Pancreas (tissue), 10 donors: ENCODE measurements at regions not wholly inside any gene's neighbourhood (a gene's known extent, or its start where the extent isn't known, plus 50 kb on each side); places are given as distances from the start of the nearest gene placed in this dataset.

Experiments used
- ATAC-seq, 4 donors: fragments of 200-7000 bp; cut with Tn5 transposase; one replicate each; pipeline versions ENCODE4 v1.8.0 to v1.9.1; 2020; ENCODE audit warnings: mild to moderate bottlenecking in 4 of 4, moderate library complexity in 4 of 4
- DNase-seq, 6 donors: peaks; one replicate each; pipeline ENCODE4 v3.0.0-alpha.2; 2020
- FAIRE-seq: peaks from 2 replicates; lab custom pipeline; 2012; peaks lifted over from hg19 to GRCh38; lab: Jason Lieb, UNC
- H3K27ac ChIP-seq, 4 donors: fragments of 200-600 bp; sonication (generic); 1 replicate in 3 of 4; 2 replicates in 1 of 4; pipeline versions ENCODE4 v1.5.0 to v1.8.0; 2020
- H3K27me3 ChIP-seq, 4 donors: fragments of 200-600 bp; one replicate each; pipeline ENCODE4 v1.8.0; 2021
- H3K36me3 ChIP-seq, 3 donors: fragments of 200-600 bp; sonication (generic) in 1 of 3; one replicate each; pipeline versions ENCODE4 v1.5.0 to v1.8.0; 2020 to 2021
- H3K4me1 ChIP-seq, 3 donors: fragments of 200-600 bp; one replicate each; pipeline ENCODE4 v1.8.0; 2021
- H3K4me3 ChIP-seq, 4 donors: fragments of 200-600 bp; sonication (generic) in 2 of 4; one replicate each; pipeline versions ENCODE4 v1.5.0 to v1.8.0; 2020 to 2021
- H3K9me3 ChIP-seq, 4 donors: fragments of 200-600 bp; one replicate each; pipeline ENCODE4 v1.8.0; 2021
- WGBS, 2 donors: extraction: QIAGEN DNeasy Blood & Tissue Kit; methylation state at CpG; one replicate each; pipeline ENCODE4 v1.1.7; 2013; 5-methylcytosine and 5-hydroxymethylcytosine counted together
- intact Hi-C, 3 donors: fragments of 100-400 bp; cut with DNase I; formaldehyde crosslinking; loops; one replicate each; pipeline versions ENCODE4 v1.11.1 to v1.14.2; 2022
- TF ChIP-seq, protein P1 (sequence below), 4 donors: fragments of 200-600 bp; sonication (generic) in 3 of 4; IDR thresholded peaks; one replicate each; pipeline versions ENCODE4 v1.5.0 to v1.8.0; 2021; ENCODE audit warnings: antibody characterized with exemption in 4 of 4
- donor health status: healthy with polysubstance abuse.
- donor health status: DM: no; HTN: no; CAD: no; lungs with moderate emphysema.
- donor health status: DM: no; HTN: no; CAD: no.
- donor health status: control.
- donor health status: control.
- donor health status: Bipolar disorder and iron deficiency.
- donor health status: DM: yes; HTN: yes; CAD: no.
- donor health status: DM: no; HTN: no; CAD: no.
- donor health status: DM: no; HTN: no; CAD: no.
- donor health status: DM: yes; HTN: yes; CAD: no.

DNA sequence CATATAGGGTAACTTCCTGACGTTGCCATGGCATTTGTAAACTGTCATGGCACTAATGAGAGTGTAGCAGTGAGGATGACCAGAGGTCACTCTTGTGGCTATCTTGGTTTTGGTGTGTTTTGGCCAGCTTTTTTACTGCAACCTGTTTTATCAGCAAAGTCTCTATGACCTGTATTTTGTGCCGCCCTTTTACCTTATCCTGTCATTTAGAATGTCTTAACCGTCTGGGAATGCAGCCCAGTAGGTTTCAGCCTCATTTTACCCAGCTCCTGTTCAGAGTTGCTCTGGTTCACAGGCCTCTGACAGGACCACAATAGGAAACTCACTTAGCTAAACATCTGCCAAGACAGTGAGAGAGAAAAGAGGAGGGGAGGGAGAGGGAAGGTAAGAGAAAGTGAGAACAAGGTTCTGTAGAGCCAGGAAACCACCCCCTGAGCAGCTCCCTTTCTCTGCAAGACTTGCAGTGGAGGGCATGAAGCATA lies 64.8 kb upstream of the PLEKHG3 start:
- intact Hi-C loops, result no loop called here
- peak overlapping the region in 1 of 4 donors; percentile 19 for H3K27ac ChIP-seq
- DNase-seq (no peak), FAIRE-seq (no peak), ATAC-seq (peak in 1 of 4 donors; percentile 36)
- H3K4me3 ChIP-seq, result no peak overlapping the region
- WGBS, 2 donors, result 7 to 27% methylated on average over 3 of the region's 3 CpGs
- no peaks in the 10 kb centered on the region for H3K9me3 ChIP-seq
- no peaks in the 10 kb centered on the region for H3K36me3 ChIP-seq
- no peaks in the 10 kb centered on the region for H3K4me1 ChIP-seq
- no peaks in the 10 kb centered on the region for H3K27me3 ChIP-seq
- TF ChIP-seq, protein P1, sequence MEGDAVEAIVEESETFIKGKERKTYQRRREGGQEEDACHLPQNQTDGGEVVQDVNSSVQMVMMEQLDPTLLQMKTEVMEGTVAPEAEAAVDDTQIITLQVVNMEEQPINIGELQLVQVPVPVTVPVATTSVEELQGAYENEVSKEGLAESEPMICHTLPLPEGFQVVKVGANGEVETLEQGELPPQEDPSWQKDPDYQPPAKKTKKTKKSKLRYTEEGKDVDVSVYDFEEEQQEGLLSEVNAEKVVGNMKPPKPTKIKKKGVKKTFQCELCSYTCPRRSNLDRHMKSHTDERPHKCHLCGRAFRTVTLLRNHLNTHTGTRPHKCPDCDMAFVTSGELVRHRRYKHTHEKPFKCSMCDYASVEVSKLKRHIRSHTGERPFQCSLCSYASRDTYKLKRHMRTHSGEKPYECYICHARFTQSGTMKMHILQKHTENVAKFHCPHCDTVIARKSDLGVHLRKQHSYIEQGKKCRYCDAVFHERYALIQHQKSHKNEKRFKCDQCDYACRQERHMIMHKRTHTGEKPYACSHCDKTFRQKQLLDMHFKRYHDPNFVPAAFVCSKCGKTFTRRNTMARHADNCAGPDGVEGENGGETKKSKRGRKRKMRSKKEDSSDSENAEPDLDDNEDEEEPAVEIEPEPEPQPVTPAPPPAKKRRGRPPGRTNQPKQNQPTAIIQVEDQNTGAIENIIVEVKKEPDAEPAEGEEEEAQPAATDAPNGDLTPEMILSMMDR (IDR thresholded peaks at IDR 0.05), result no peak

DNA sequence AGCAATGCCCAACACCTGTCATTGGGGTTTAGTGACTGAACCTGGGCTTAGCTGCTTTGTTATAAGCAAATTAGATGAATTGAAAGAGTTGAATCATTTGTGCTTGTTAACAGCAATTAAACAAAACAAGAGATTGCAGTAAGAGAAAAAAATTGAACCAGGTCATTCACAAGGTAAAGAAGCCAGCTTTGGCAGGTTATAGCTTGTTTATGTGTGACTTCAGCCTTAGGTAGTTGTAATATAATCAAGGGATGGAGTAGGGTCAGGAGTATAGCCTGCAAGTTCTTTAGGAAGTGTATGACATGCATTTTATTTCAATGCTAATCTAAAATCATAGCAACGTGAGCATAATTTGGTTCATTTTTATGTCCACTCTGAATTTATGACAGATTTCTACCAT lies 63.4 kb upstream of the PLEKHG3 start:
- intact Hi-C loops, result no loop called here
- Histone ChIP-seq H3K9me3 (no peaks in the 10 kb centered on the region), H3K4me1 (no peaks in the 10 kb centered on the region), H3K27ac (no peak overlapping the region), H3K4me3 (no peak overlapping the region), H3K27me3 (no peaks in the 10 kb centered on the region), H3K36me3 (no peaks in the 10 kb centered on the region)
- DNase-seq, result no peak
- WGBS, 2 donors, result 88 to 97% methylated on average over 1 of the region's 1 CpG
- no peak for ATAC-seq
- TF ChIP-seq, protein P1 (IDR thresholded peaks at IDR 0.05), result no peak
- no peak for FAIRE-seq

DNA sequence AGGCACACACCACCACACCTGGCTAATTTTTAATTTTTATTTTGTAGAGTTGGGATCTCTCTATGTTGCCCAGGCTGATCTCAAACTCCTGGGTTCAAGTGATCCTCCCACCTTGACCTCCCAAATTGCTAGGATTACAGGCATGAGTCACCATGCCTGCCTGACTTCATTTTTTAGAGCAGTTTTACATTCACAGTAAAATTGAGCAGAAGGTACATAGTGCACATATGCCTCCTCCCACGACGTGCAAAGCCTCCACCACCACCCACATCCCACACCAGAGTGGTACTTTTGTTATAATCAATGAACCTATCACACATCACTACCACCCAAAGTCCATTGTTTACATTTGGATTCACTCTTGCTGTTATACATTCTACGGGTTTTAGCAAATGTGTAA lies 62.5 kb upstream of the PLEKHG3 start:
- no peaks in the 10 kb centered on the region for H3K36me3 ChIP-seq
- H3K4me1 ChIP-seq, result no peaks in the 10 kb centered on the region
- H3K4me3 ChIP-seq, result no peak overlapping the region
- intact Hi-C loops, result no loop called here
- TF ChIP-seq, protein P1 (IDR thresholded peaks at IDR 0.05), result no peak
- FAIRE-seq (no peak), DNase-seq (no peak), ATAC-seq (no peak)
- H3K27ac ChIP-seq, result no peak overlapping the region
- H3K9me3 ChIP-seq, result no peaks in the 10 kb centered on the region
- WGBS, 2 donors, result 59 to 62% methylated on average over 3 of the region's 3 CpGs
- H3K27me3 ChIP-seq, result no peaks in the 10 kb centered on the region

DNA sequence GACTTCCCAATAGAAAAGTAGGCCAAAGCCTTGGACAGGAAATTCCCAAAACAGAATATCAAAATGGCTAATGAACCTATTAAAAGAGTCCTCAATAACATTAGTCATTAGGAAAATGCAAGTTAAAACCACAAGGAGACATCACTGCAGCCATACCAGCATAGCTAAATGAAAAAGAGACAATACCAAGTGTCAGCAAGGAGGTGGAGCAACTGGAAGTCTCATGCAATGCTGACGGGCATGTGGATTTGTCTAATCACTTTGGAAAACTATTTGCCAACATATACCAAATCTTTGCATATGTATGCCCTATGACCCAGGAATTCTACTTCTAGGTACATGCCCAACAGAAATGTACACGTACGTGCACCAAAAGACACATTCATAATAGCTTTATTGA lies 60.5 kb upstream of the PLEKHG3 start:
- H3K36me3 ChIP-seq, result no peaks in the 10 kb centered on the region
- no peaks in the 10 kb centered on the region for H3K27me3 ChIP-seq
- 78 to 96% methylated on average over 3 of the region's 3 CpGs for WGBS, 2 donors
- intact Hi-C loops, result no loop called here
- FAIRE-seq (no peak), DNase-seq (no peak), ATAC-seq (no peak)
- peaks cover 0 to 9% (median 0%) of the 10 kb centered on the region in 3 donors for H3K4me1 ChIP-seq
- TF ChIP-seq, protein P1 (IDR thresholded peaks at IDR 0.05), result no peak
- no peak overlapping the region for H3K4me3 ChIP-seq
- H3K9me3 ChIP-seq, result no peaks in the 10 kb centered on the region
- no peak overlapping the region for H3K27ac ChIP-seq

DNA sequence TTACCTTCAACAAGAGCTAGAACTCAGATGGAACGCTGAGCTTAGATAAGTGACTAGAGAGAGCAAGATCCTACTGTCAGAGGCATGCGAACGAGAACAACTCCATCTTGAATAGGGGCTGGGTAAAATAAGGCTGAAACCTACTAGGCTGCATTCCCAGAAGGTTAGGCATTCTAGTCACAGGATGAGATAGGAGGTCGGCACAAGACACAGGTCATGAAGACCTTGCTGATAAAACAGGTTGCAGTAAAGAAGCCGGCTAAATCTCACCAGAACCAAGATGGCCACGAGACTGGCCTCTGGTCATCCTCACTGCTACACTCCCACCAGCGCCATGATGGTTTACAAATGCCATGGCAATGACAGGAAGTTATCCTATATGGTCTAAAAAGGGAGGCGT lies 59.6 kb upstream of the PLEKHG3 start:
- intact Hi-C loops, result no loop called here
- WGBS, 2 donors, result 85 to 94% methylated on average over 8 of the region's 8 CpGs
- Histone ChIP-seq H3K4me3 (no peak overlapping the region), H3K9me3 (no peaks in the 10 kb centered on the region), H3K27ac (peak overlapping the region in 2 of 4 donors; percentile 26 to 53), H3K27me3 (no peaks in the 10 kb centered on the region), H3K36me3 (no peaks in the 10 kb centered on the region), H3K4me1 (peaks cover 0 to 10% (median 0%) of the 10 kb centered on the region in 3 donors)
- FAIRE-seq, result no peak
- no peak for ATAC-seq
- TF ChIP-seq, protein P1 (IDR thresholded peaks at IDR 0.05), result no peak
- DNase-seq, result no peak
